AG09319 (cell line): ENCODE measurements at regions not wholly inside any gene's neighbourhood (a gene's known extent, or its start where the extent isn't known, plus 50 kb on each side); places are given as distances from the start of the nearest gene placed in this dataset.

Source experiments
- DNase-seq: peaks from one replicate; pipeline ENCODE4 v3.0.0-alpha.2; 2010; ENCODE audit warnings: low read depth; ENCODE audit errors: extremely low read depth
- CTCF ChIP-seq: IDR thresholded peaks from 2 replicates; pipeline ENCODE4 v1.5.1; 2011; ENCODE audit warnings: low read depth, mild to moderate bottlenecking, inconsistent platforms, low read length, moderate library complexity

- TF ChIP-seq CTCF: peak; percentile 49
- DNase-seq: no peak
Observed at GRCh38 chr7:95684037-95684436, 87.7 kb upstream of the PDK4 start.

DNA sequence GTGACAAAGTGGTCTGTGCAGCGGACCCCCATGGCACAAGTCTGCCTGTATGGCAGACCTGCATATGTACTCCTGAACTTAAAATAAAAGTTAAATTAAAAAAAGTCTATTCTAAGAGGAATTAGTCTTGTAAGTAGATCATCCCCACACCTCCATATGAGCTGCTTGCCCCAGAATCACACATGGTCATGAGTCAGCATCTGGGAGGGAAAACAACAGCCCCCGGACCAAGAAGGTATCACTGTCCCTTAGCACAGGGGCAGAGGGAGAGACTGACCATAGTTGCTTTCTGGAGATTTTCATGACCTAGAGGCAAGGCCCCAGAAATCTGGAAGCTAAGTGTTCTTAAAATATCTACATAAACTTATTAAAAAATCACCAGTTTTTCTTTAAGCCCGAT is 86.6 kb upstream of the PDK4 start:
- no peak for DNase-seq

GRCh38 chr7:95676691-95677090 is 80.4 kb upstream of the PDK4 start:
- no peak for DNase-seq
- TF ChIP-seq CTCF: no peak

More for the DNA sequence above, 86.6 kb upstream of the PDK4 start:
- no peak for TF ChIP-seq CTCF

DNA sequence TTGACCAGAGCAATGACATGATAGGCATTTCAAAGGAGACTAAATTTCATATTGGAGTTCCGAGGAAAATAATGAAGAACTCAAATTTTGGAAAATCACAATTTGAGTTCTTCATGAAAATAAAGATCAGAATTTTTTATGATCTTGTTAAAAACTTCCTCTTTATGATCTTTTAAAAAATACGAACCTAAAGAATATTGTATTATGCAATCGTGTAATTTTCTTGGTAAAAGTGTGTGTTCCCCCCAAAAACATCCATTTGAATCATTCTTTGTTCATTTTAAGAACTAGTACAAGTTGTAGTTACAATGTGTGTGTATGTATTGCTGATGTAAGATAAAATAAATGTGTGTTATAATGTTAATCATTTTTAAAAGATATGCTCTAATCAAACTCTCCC is 79.3 kb upstream of the PDK4 start:
- no peak for TF ChIP-seq CTCF
- DNase-seq: no peak

GRCh38 chr7:95675016-95675415 is 78.7 kb upstream of the PDK4 start:
- DNase-seq: no peak
- no peak for TF ChIP-seq CTCF

- no peak for TF ChIP-seq CTCF
- DNase-seq: no peak
Observed at GRCh38 chr7:95674101-95674500, 77.8 kb upstream of the PDK4 start.

DNA sequence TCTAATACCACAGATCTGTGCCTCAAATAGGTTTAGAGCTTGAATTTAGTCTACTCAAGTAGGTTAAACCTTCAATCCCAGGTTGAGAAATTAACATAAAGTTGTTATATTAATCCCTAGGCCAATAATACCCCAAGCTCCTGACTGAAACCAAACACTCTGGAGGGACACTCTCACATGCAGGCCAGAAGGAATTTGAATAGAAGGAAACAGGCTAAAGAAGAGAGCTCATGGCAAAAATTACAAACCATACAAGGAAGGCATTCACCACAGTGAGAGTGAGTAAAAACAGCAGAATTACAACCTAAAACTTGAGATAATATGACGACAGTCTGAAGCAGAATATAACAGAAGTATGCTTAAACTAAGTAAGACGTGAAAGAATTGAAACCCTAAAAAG is 76.1 kb upstream of the PDK4 start:
- no peak for DNase-seq
- no peak for TF ChIP-seq CTCF
